ENCODE measurements at regions not wholly inside any gene's neighbourhood (a gene's known extent, or its start where the extent isn't known, plus 50 kb on each side); places are given as distances from the start of the nearest gene placed in this dataset.

DNA sequence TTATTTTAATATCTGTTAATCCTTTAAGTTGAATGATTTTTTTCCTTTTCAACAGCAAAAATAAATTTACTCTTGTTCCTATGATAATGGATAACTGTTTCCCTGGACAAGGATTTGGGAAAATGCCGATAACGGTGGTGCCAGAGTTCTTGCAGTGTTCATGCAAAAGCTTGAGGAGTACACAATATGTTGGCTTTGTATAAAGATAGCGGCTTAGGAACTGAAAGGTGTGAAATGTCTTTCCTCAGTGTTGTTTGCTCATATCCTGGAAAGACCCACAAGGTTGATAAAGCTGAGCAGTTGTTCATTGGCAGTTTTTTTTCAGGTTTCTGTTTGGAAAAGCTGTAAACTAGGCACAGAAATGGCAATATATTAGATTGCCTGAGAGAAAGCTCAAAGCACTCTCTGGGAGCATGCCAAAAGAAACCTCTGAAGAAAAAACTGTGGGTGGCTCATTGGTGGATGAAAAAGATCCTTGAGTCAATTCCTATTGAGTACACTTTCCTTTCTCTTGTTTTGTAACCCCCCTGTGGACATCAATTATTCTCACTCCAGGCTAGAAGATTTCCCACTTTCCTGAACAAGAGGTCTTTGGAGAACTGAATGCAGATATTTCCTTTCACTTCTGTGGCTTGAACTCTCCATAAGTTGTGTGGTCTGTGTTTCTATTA, 117.2 kb upstream of the RGMB start:
- Mint-ChIP-seq H3K4me3 (ENCODE audit: unreplicated experiment) (no peak overlapping the region), H3K9me3 (ENCODE audit: unreplicated experiment) (no peaks in the 10 kb centered on the region), H3K27ac (ENCODE audit: unreplicated experiment) (no peak overlapping the region), H3K36me3 (ENCODE audit: insufficient read depth, unreplicated experiment) (no peaks in the 10 kb centered on the region), H3K4me1 (ENCODE audit: low read depth, unreplicated experiment) (no peaks in the 10 kb centered on the region), H3K27me3 (ENCODE audit: insufficient read depth, unreplicated experiment) (peaks cover 8% of the 10 kb centered on the region)
- Histone ChIP-seq H3K4me1 (no peaks in the 10 kb centered on the region), H3K36me3 (ENCODE audit: control insufficient read depth, insufficient read depth, low read length) (no peaks in the 10 kb centered on the region), H3K4me3 (ENCODE audit: low read depth, low read length) (no peak overlapping the region), H3K9me3 (no peaks in the 10 kb centered on the region), H3K27me3 (replicated peaks; ENCODE audit: control insufficient read depth, insufficient read depth, low read length) (no peaks in the 10 kb centered on the region)
- intact Hi-C loops (cut with micrococcal nuclease; ENCODE audit: unreplicated experiment) = no loop called here
- no peak for DNase-seq
- TF ChIP-seq, protein P1, sequence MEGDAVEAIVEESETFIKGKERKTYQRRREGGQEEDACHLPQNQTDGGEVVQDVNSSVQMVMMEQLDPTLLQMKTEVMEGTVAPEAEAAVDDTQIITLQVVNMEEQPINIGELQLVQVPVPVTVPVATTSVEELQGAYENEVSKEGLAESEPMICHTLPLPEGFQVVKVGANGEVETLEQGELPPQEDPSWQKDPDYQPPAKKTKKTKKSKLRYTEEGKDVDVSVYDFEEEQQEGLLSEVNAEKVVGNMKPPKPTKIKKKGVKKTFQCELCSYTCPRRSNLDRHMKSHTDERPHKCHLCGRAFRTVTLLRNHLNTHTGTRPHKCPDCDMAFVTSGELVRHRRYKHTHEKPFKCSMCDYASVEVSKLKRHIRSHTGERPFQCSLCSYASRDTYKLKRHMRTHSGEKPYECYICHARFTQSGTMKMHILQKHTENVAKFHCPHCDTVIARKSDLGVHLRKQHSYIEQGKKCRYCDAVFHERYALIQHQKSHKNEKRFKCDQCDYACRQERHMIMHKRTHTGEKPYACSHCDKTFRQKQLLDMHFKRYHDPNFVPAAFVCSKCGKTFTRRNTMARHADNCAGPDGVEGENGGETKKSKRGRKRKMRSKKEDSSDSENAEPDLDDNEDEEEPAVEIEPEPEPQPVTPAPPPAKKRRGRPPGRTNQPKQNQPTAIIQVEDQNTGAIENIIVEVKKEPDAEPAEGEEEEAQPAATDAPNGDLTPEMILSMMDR (IDR thresholded peaks at IDR 0.05; ENCODE audit: insufficient read depth in 1 of 2, low read depth in 1 of 2, low read length in 1 of 2, severe bottlenecking in 1 of 2, unreplicated experiment in 1 of 2) = no peak
- BruUV-seq (replicated peaks) = no TSS peak
- CTCF ChIA-PET = no interaction called here
- POLR2A ChIA-PET = no interaction called here

DNA sequence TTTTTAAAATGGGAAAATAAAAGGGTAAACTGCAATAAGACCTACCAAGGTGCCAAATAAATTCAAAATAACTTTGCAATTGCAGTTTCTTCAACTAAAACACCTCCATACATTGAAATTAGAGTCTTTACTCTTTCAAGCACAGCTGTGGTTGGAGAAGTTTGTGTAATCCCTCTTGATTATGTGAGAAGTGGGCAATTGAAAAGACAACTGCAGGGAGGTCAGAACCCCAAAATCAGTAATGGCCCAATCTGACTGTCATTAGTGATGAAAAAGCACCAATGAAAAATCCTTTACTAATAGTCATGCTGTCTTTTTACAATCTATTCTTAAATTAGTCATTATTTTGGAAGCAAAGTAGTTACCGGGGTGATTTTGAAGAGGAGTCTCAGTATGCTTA, 116.7 kb upstream of the RGMB start:
- no peak overlapping the region for H3K27ac Mint-ChIP-seq (ENCODE audit: unreplicated experiment)
- CTCF ChIA-PET = no interaction called here

GRCh38 chr5:98657559-98657958, 115.9 kb upstream of the RGMB start:
- POLR2A ChIA-PET = no interaction called here
- H3K4me1 ChIP-seq = no peaks in the 10 kb centered on the region
- DNase-seq = no peak
- Mint-ChIP-seq H3K4me3 (ENCODE audit: unreplicated experiment) (no peak overlapping the region), H3K4me1 (ENCODE audit: low read depth, unreplicated experiment) (no peaks in the 10 kb centered on the region), H3K27me3 (ENCODE audit: insufficient read depth, unreplicated experiment) (peaks cover 6% of the 10 kb centered on the region), H3K9me3 (ENCODE audit: unreplicated experiment) (no peaks in the 10 kb centered on the region), H3K36me3 (ENCODE audit: insufficient read depth, unreplicated experiment) (no peaks in the 10 kb centered on the region), H3K27ac (ENCODE audit: unreplicated experiment) (no peak overlapping the region)
- CTCF ChIA-PET = no interaction called here
- H3K4me3 ChIP-seq (ENCODE audit: low read depth, low read length) = no peak overlapping the region
- H3K27me3 ChIP-seq (replicated peaks; ENCODE audit: control insufficient read depth, insufficient read depth, low read length) = no peaks in the 10 kb centered on the region
- intact Hi-C loops (cut with micrococcal nuclease; ENCODE audit: unreplicated experiment) = no loop called here
- BruUV-seq (replicated peaks) = no TSS peak
- TF ChIP-seq, protein P1 (IDR thresholded peaks at IDR 0.05; ENCODE audit: insufficient read depth in 1 of 2, low read depth in 1 of 2, low read length in 1 of 2, severe bottlenecking in 1 of 2, unreplicated experiment in 1 of 2) = no peak
- no peaks in the 10 kb centered on the region for H3K36me3 ChIP-seq (ENCODE audit: control insufficient read depth, insufficient read depth, low read length)
- no peaks in the 10 kb centered on the region for H3K9me3 ChIP-seq

More for the DNA sequence above, 116.7 kb upstream of the RGMB start:
- H3K4me3 ChIP-seq (ENCODE audit: low read depth, low read length) = no peak overlapping the region
- BruUV-seq (replicated peaks) = no TSS peak
- H3K27me3 ChIP-seq (replicated peaks; ENCODE audit: control insufficient read depth, insufficient read depth, low read length) = no peaks in the 10 kb centered on the region
- no peak for DNase-seq
- intact Hi-C loops (cut with micrococcal nuclease; ENCODE audit: unreplicated experiment) = no loop called here
- no peaks in the 10 kb centered on the region for H3K36me3 ChIP-seq (ENCODE audit: control insufficient read depth, insufficient read depth, low read length)
- TF ChIP-seq, protein P1 (IDR thresholded peaks at IDR 0.05; ENCODE audit: insufficient read depth in 1 of 2, low read depth in 1 of 2, low read length in 1 of 2, severe bottlenecking in 1 of 2, unreplicated experiment in 1 of 2) = no peak
- POLR2A ChIA-PET = no interaction called here
- H3K9me3 ChIP-seq = no peaks in the 10 kb centered on the region
- Mint-ChIP-seq H3K36me3 (ENCODE audit: insufficient read depth, unreplicated experiment) (no peaks in the 10 kb centered on the region), H3K4me3 (ENCODE audit: unreplicated experiment) (no peak overlapping the region), H3K27me3 (ENCODE audit: insufficient read depth, unreplicated experiment) (peaks cover 6% of the 10 kb centered on the region), H3K4me1 (ENCODE audit: low read depth, unreplicated experiment) (no peaks in the 10 kb centered on the region), H3K9me3 (ENCODE audit: unreplicated experiment) (no peaks in the 10 kb centered on the region)
- H3K4me1 ChIP-seq = no peaks in the 10 kb centered on the region
